Fibroblast of the aortic adventitia (primary cell): ENCODE measurements at regions not wholly inside any gene's neighbourhood (a gene's known extent, or its start where the extent isn't known, plus 50 kb on each side); places are given as distances from the start of the nearest gene placed in this dataset.

ENCODE experiments used
- DNase-seq: peaks from one replicate; pipeline ENCODE4 v3.0.0-alpha.2; 2010; ENCODE audit warnings: low read depth
- H3K4me3 ChIP-seq: 2 replicates; pipeline ENCODE4 v1.5.1; 2011; ENCODE audit warnings: low read depth, mild to moderate bottlenecking, control low read depth, low read length, moderate library complexity
- CTCF ChIP-seq: IDR thresholded peaks from 2 replicates; pipeline ENCODE4 v1.5.1; 2011; ENCODE audit warnings: mild to moderate bottlenecking, low read length, control low read depth, inconsistent platforms; ENCODE audit not compliant: insufficient read depth

DNA sequence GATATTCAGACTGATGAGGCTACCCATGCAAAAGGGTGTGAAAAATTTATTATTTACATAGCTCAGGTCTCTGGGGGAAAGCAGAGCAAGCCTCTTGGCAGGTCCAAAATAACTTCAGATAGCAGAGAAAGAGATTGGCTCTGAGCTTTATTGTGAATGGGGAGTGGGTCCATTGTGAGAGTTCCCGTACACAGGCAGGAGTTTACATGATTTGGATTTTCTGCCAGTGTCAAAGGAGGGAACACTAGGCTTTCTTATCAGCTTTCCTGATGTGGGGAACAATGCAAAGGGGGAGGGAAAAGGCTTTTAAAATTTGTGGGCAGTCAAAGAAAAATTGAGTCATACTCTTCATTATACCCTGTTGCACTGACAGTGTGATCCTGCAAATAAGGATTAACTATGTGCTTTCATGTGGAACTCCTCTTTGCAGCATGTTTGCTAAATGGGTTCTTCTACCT lies 615.0 kb upstream of the RIOK2 start:
- TF ChIP-seq CTCF: no peak
- no peak overlapping the region for H3K4me3 ChIP-seq
- peak; percentile 62 for DNase-seq

DNA sequence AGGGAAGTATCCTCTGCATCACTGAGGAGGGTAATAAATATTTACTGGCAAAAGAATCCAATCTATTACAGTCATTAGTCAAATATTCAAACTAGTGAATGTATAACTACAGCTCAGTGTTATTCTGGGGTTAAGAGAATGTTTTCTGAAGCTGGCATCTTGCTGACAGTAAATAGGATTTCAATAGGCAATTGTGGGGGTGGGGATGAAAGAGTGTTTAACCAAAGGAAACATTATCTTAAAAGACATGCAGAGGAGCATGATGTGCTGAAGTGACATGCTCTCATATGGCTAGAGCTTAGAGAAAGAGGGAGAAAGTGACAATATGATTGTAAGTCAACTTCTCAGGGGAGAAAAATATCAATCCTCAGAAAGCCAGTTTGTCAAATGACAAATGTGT lies 618.4 kb upstream of the RIOK2 start:
- no peak for DNase-seq
- TF ChIP-seq CTCF: no peak
- H3K4me3 ChIP-seq: no peak overlapping the region

- no peak for DNase-seq
- no peak overlapping the region for H3K4me3 ChIP-seq
- no peak for TF ChIP-seq CTCF
Observed at GRCh38 chr5:97820138-97820537, 637.1 kb upstream of the RIOK2 start.

DNA sequence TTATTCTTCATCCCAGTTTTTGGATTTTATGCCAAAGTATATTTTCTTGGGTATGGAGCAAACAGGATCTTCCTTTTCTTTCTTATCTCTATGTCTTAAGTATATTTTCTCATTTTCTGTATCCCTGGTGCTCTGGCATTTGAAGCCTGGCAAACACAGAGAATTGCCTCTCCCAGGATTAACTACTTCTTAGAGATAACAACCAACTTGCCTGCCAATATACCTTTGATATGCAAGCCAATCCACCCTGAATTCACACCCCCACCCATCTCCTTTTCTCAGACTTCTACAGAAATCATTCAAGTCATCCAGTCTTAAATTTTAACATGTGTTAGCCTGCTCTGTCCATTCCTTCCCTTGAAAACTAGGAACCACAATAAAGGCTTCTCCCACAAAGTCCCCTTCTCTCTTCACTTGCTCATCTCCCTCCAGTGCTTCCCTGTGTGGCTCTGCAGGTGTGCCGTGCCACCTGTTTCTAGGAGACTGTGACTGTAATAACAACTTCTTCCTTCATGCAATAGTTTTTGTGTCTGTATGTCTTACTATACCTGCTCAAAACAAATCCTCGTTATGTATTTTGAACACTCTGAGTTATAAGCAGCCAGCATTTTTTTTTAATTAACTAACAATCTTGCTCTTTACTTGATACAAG lies 649.7 kb upstream of the RIOK2 start:
- TF ChIP-seq CTCF: no peak
- no peak for DNase-seq

DNA sequence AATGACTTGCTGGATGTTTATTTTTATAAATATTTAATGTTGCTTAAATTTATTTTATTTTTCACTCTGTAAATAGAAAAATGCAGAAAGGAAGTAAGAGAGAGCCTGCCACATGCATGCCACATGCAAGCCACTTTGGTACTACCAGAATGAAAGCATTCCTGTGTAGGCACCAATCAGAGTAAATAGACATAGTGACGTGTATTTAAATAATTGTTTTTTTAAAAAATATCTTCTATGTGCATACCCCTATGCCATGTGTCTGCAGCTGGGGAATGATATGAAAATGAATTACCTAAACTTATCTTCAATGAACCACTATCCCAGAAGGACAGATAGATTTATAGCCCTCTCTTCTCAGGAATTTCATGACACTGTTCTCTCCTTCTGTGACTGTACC lies 651.5 kb upstream of the RIOK2 start:
- TF ChIP-seq CTCF: no peak
- DNase-seq: no peak
- no peak overlapping the region for H3K4me3 ChIP-seq

More for the DNA sequence above, 649.7 kb upstream of the RIOK2 start:
- H3K4me3 ChIP-seq: no peak overlapping the region

- H3K4me3 ChIP-seq: no peak overlapping the region
- no peak for TF ChIP-seq CTCF
- DNase-seq: no peak
Observed at GRCh38 chr5:97835112-97835511, 652.1 kb upstream of the RIOK2 start.

- no peak for TF ChIP-seq CTCF
- DNase-seq: no peak
- no peak overlapping the region for H3K4me3 ChIP-seq
Observed at GRCh38 chr5:97836816-97837215, 653.8 kb upstream of the RIOK2 start.
